SK-N-SH treated with all-trans-retinoic acid at 6 μM for 48 hours (cell line): ENCODE measurements at regions not wholly inside any gene's neighbourhood (a gene's known extent, or its start where the extent isn't known, plus 50 kb on each side); places are given as distances from the start of the nearest gene placed in this dataset.

Experiments
- ATAC-seq: fragments of 200-7000 bp; cut with Tn5 transposase; 3 replicates; pipeline ENCODE4 v1.9.1; 2020; ENCODE audit warnings: mild to moderate bottlenecking, moderate library complexity
- ARNTL ChIP-seq: fragments of 450-650 bp; formaldehyde crosslinking; IDR thresholded peaks from 2 replicates; pipeline ENCODE4 v1.5.0; 2020; ENCODE audit warnings: low read depth, mild to moderate bottlenecking, moderate library complexity, borderline replicate concordance
- BACH2 ChIP-seq: fragments of 250-450 bp; sonication (Bioruptor Pico); IDR thresholded peaks from 2 replicates; pipeline ENCODE4 v1.9.0; 2021; ENCODE audit warnings: mild to moderate bottlenecking, borderline replicate concordance
- CREB5 ChIP-seq: fragments of 250-450 bp; sonication (Bioruptor Pico); IDR thresholded peaks from 2 replicates; pipeline ENCODE4 v1.5.1; 2020; ENCODE audit warnings: low read depth, mild to moderate bottlenecking, moderate library complexity
- CSDC2 ChIP-seq: fragments of 250-450 bp; sonication (Bioruptor Pico); IDR thresholded peaks from 2 replicates; pipeline ENCODE4 v1.5.0; 2020; ENCODE audit warnings: mild to moderate bottlenecking, moderate library complexity
- CSRNP3 ChIP-seq: fragments of 250-450 bp; sonication (Bioruptor Pico); IDR thresholded peaks from 2 replicates; pipeline ENCODE4 v1.5.1; 2021; ENCODE audit warnings: mild to moderate bottlenecking, moderate library complexity
- ESRRG ChIP-seq: fragments of 250-450 bp; sonication (Bioruptor Pico); IDR thresholded peaks from 2 replicates; pipeline ENCODE4 v1.6.1; 2021; ENCODE audit warnings: mild to moderate bottlenecking
- ISL1 ChIP-seq: fragments of 250-450 bp; sonication (Bioruptor Pico); IDR thresholded peaks from 2 replicates; pipeline ENCODE4 v2.1.2; 2022; ENCODE audit warnings: mild to moderate bottlenecking, moderate library complexity
- OSR1 ChIP-seq: fragments of 250-450 bp; sonication (Bioruptor Pico); IDR thresholded peaks from 2 replicates; pipeline ENCODE4 v1.8.0; 2022; ENCODE audit warnings: moderate library complexity, mild to moderate bottlenecking, inconsistent platforms
- PATZ1 ChIP-seq: fragments of 250-450 bp; sonication (Bioruptor Pico); IDR thresholded peaks from 2 replicates; pipeline ENCODE4 v1.8.0; 2020; ENCODE audit warnings: mild to moderate bottlenecking, moderate library complexity, borderline replicate concordance
- POU6F1 ChIP-seq: fragments of 250-450 bp; sonication (Bioruptor Pico); IDR thresholded peaks from 2 replicates; pipeline ENCODE4 v1.8.0; 2021; ENCODE audit warnings: low read depth, mild to moderate bottlenecking, moderate library complexity, borderline replicate concordance
- PPARA ChIP-seq: fragments of 250-450 bp; sonication (Bioruptor Pico); IDR thresholded peaks from 2 replicates; pipeline ENCODE4 v1.5.0; 2020; ENCODE audit warnings: mild to moderate bottlenecking, borderline replicate concordance
- SNAI2 ChIP-seq: fragments of 250-450 bp; sonication (Bioruptor Pico); IDR thresholded peaks from 2 replicates; pipeline ENCODE4 v1.5.0; 2020; ENCODE audit warnings: mild to moderate bottlenecking, moderate library complexity
- TCF4 ChIP-seq: fragments of 250-450 bp; sonication (Bioruptor Pico); IDR thresholded peaks from 2 replicates; pipeline ENCODE4 v1.8.0; 2021; ENCODE audit warnings: mild to moderate bottlenecking, moderate library complexity, borderline replicate concordance
- TOX ChIP-seq: fragments of 250-450 bp; sonication (Bioruptor Pico); IDR thresholded peaks from 2 replicates; pipeline ENCODE4 v1.8.0; 2021; ENCODE audit warnings: mild to moderate bottlenecking, moderate library complexity, borderline replicate concordance
- TSHZ2 ChIP-seq: fragments of 250-450 bp; sonication (Bioruptor Pico); IDR thresholded peaks from 2 replicates; pipeline ENCODE4 v1.5.0; 2020; ENCODE audit warnings: mild to moderate bottlenecking, moderate library complexity
- ZC3H10 ChIP-seq: fragments of 250-450 bp; sonication (Bioruptor Pico); IDR thresholded peaks from 2 replicates; pipeline ENCODE4 v1.5.1; 2021; ENCODE audit warnings: mild to moderate bottlenecking, moderate library complexity
- ZFP3 ChIP-seq: fragments of 250-450 bp; sonication (Bioruptor Pico); IDR thresholded peaks from 2 replicates; pipeline ENCODE4 v1.5.0; 2020; ENCODE audit warnings: mild to moderate bottlenecking, moderate library complexity
- ZFP30 ChIP-seq: fragments of 450-650 bp; formaldehyde crosslinking; IDR thresholded peaks from 2 replicates; pipeline ENCODE4 v1.5.0; 2022; ENCODE audit warnings: mild to moderate bottlenecking, moderate library complexity
- ZNF565 ChIP-seq: fragments of 450-650 bp; formaldehyde crosslinking; conservative IDR thresholded peaks from 2 replicates; pipeline ENCODE4 v1.5.0; 2020; ENCODE audit warnings: low read depth, mild to moderate bottlenecking, moderate library complexity
- ZNF70 ChIP-seq: fragments of 450-650 bp; formaldehyde crosslinking; IDR thresholded peaks from 2 replicates; pipeline ENCODE4 v1.5.0; 2020; ENCODE audit warnings: mild to moderate bottlenecking, moderate library complexity
- ZNF8 ChIP-seq: fragments of 450-650 bp; formaldehyde crosslinking; IDR thresholded peaks from 2 replicates; pipeline ENCODE4 v1.5.0; 2020; ENCODE audit warnings: mild to moderate bottlenecking, moderate library complexity

GRCh38 chr10:62869958-62870357 lies 53.8 kb upstream of the EGR2 start:
- ATAC-seq = no peak
- TF ChIP-seq CSRNP3 (no peak), ZNF8 (CRISPR knock-in tag) (no peak)
- TF ChIP-seq, all 23 proteins: peak for 0

- no peak for ATAC-seq
- TF ChIP-seq ZFP3 (CRISPR knock-in tag) (no peak), POU6F1 (CRISPR knock-in tag) (no peak), CREB5 (no peak), BACH2 (CRISPR knock-in tag) (no peak), ISL1 (CRISPR knock-in tag) (no peak), ESRRG (CRISPR knock-in tag) (no peak), PPARA (no peak), OSR1 (CRISPR knock-in tag) (no peak), TOX (CRISPR knock-in tag) (no peak), ZFP30 (CRISPR knock-in tag) (no peak), TCF4 (CRISPR knock-in tag) (no peak), ARNTL (CRISPR knock-in tag) (no peak), CSDC2 (no peak), CSRNP3 (no peak), ZNF565 (no peak)
These were observed 50.8 kb upstream of the EGR2 start for GRCh38 chr10:62866941-62867340.

- no peak for TF ChIP-seq BACH2 (CRISPR knock-in tag)
- no peak for TF ChIP-seq PATZ1
- no peak for TF ChIP-seq ZFP3 (CRISPR knock-in tag)
- TF ChIP-seq CSRNP3 = no peak
- TF ChIP-seq CREB5 = no peak
- TF ChIP-seq TSHZ2 (CRISPR knock-in tag) = no peak
- no peak for TF ChIP-seq POU6F1 (CRISPR knock-in tag)
- TF ChIP-seq ISL1 (CRISPR knock-in tag) = no peak
- no peak for TF ChIP-seq TOX (CRISPR knock-in tag)
- TF ChIP-seq ZNF565 = no peak
- no peak for TF ChIP-seq ZC3H10 (CRISPR knock-in tag)
- TF ChIP-seq CSDC2 = no peak
- no peak for TF ChIP-seq SNAI2 (CRISPR knock-in tag)
- no peak for TF ChIP-seq ARNTL (CRISPR knock-in tag)
- TF ChIP-seq ZNF70 = no peak
- no peak for TF ChIP-seq ZNF8 (CRISPR knock-in tag)
- TF ChIP-seq, all 23 proteins: peak for 0
- no peak for ATAC-seq
These were observed 50.3 kb upstream of the EGR2 start for GRCh38 chr10:62866451-62866850.
